ENCODE measurements at regions not wholly inside any gene's neighbourhood (a gene's known extent, or its start where the extent isn't known, plus 50 kb on each side); places are given as distances from the start of the nearest gene placed in this dataset.
"Not testable (repeated sequence)": the region's sequence is repeated elsewhere in the genome, so short reads cannot be mapped to it uniquely, and the experiment has no call there.

- ATAC-seq, result no peak
- intact Hi-C loops (cut with micrococcal nuclease), result no loop called here
- DNase-seq, result no peak
These were observed 1007.2 kb downstream of the REEP3 start for GRCh38 chr10:64528294-64529002.

GRCh38 chr10:64529003-64529350 is 1007.8 kb downstream of the REEP3 start:
- intact Hi-C loops (cut with micrococcal nuclease), result no loop called here
- ATAC-seq (no peak), DNase-seq (no peak)

GRCh38 chr10:64534616-64535015 is 1013.4 kb downstream of the REEP3 start:
- intact Hi-C loops (cut with micrococcal nuclease), result no loop called here
- DNase-seq (no peak), ATAC-seq (no peak)

- intact Hi-C loops (cut with micrococcal nuclease), result no loop called here
- DNase-seq (no peak), ATAC-seq (no peak)
These were observed 1014.1 kb downstream of the REEP3 start for GRCh38 chr10:64535131-64535867.

GRCh38 chr10:64537112-64537511 is 1015.9 kb downstream of the REEP3 start:
- no peak for DNase-seq
- ATAC-seq, result no peak
- intact Hi-C loops (cut with micrococcal nuclease), result no loop called here

- intact Hi-C loops (cut with micrococcal nuclease), result no loop called here
- ATAC-seq, result no peak
- DNase-seq, result no peak
These were observed 1016.7 kb downstream of the REEP3 start for GRCh38 chr10:64537928-64538327.

GRCh38 chr10:64546073-64546472 is 1024.9 kb downstream of the REEP3 start:
- no peak for DNase-seq
- no peak for ATAC-seq
- intact Hi-C loops (cut with micrococcal nuclease), result no loop called here

- intact Hi-C loops (cut with micrococcal nuclease), result no loop called here
- ATAC-seq, result no peak
These were observed 1026.0 kb downstream of the REEP3 start for GRCh38 chr10:64547168-64547567.

GRCh38 chr10:64555666-64556065 is 1034.5 kb downstream of the REEP3 start:
- intact Hi-C loops (cut with micrococcal nuclease), result no loop called here
- ATAC-seq, result no peak
- no peak for DNase-seq

More at GRCh38 chr10:64547168-64547567, 1026.0 kb downstream of the REEP3 start:
- DNase-seq, result no peak

GRCh38 chr10:64558094-64558835 is 1037.1 kb downstream of the REEP3 start:
- intact Hi-C loops (cut with micrococcal nuclease), result no loop called here
- ATAC-seq (no peak), DNase-seq (no peak)

- intact Hi-C loops (cut with micrococcal nuclease), result no loop called here
- DNase-seq (no peak), ATAC-seq (no peak)
These were observed 1049.9 kb downstream of the REEP3 start for GRCh38 chr10:64571056-64571455.

GRCh38 chr10:64573623-64574325 is 1052.6 kb downstream of the REEP3 start:
- no peak for DNase-seq
- intact Hi-C loops (cut with micrococcal nuclease), result no loop called here
- no peak for ATAC-seq

GRCh38 chr10:64574371-64574770 is 1053.2 kb downstream of the REEP3 start:
- intact Hi-C loops (cut with micrococcal nuclease), result no loop called here
- ATAC-seq (no peak), DNase-seq (no peak)

GRCh38 chr10:64576497-64576896 is 1055.3 kb downstream of the REEP3 start:
- ATAC-seq (no peak), DNase-seq (no peak)
- intact Hi-C loops (cut with micrococcal nuclease), result no loop called here

- intact Hi-C loops (cut with micrococcal nuclease); ATAC-seq: not testable (repeated sequence)
These were observed 1057.6 kb downstream of the REEP3 start for GRCh38 chr10:64578757-64579156.

GRCh38 chr10:64586934-64587503 is 1065.8 kb downstream of the REEP3 start:
- DNase-seq, result no peak
- no peak for ATAC-seq
- intact Hi-C loops (cut with micrococcal nuclease), result no loop called here

More at GRCh38 chr10:64578757-64579156, 1057.6 kb downstream of the REEP3 start:
- not testable (repeated sequence) for DNase-seq

- DNase-seq (no peak), ATAC-seq (no peak)
- intact Hi-C loops (cut with micrococcal nuclease), result no loop called here
These were observed 1072.9 kb downstream of the REEP3 start for GRCh38 chr10:64594072-64594471.

GRCh38 chr10:64598600-64598999 is 1077.4 kb downstream of the REEP3 start:
- ATAC-seq, result no peak
- intact Hi-C loops (cut with micrococcal nuclease), result no loop called here
- DNase-seq, result no peak

- no peak for DNase-seq
- ATAC-seq, result no peak
- intact Hi-C loops (cut with micrococcal nuclease), result no loop called here
These were observed 1080.1 kb downstream of the REEP3 start for GRCh38 chr10:64601298-64601697.

Data from left ventricle myocardium superior (tissue), 1 donor.